SHP77 (cell line): ENCODE measurements at regions not wholly inside any gene's neighbourhood (a gene's known extent, or its start where the extent isn't known, plus 50 kb on each side); places are given as distances from the start of the nearest gene placed in this dataset.
A peak's percentile ranks its signal among the peaks of the same experiment; 100 is the strongest.
"Not testable (repeated sequence)": the region's sequence is repeated elsewhere in the genome, so short reads cannot be mapped to it uniquely, and the experiment has no call there.

Experiments
- DNase-seq, 2 experiments: peaks; one replicate each; lab custom pipeline; 2025; lab: John Stamatoyannopoulos, UW

- DNase-seq = no peak
Observed at GRCh38 chr13:83730674-83731073, 151.6 kb downstream of the SLITRK1 start.

DNA sequence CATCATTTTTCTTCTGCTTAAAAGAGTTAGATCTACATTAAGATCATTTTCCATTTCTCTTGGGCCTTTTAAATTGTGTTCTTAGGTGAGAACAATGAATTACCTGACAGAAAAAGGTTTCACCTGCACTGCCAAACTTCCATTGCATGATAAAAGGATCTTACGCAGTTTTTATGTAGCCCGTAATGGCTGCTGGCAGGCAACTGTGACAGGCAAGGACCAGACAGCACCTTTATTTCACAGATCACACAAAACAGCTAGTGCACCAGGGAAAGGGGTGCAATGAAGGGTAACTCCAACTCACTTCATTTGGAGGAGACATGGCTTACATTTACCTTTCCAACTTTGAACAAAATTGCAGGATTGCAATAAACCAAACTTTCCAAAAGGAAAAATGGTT is 159.8 kb downstream of the SLITRK1 start:
- no peak for DNase-seq

GRCh38 chr13:83716121-83716520 is 166.2 kb downstream of the SLITRK1 start:
- DNase-seq = no peak

DNA sequence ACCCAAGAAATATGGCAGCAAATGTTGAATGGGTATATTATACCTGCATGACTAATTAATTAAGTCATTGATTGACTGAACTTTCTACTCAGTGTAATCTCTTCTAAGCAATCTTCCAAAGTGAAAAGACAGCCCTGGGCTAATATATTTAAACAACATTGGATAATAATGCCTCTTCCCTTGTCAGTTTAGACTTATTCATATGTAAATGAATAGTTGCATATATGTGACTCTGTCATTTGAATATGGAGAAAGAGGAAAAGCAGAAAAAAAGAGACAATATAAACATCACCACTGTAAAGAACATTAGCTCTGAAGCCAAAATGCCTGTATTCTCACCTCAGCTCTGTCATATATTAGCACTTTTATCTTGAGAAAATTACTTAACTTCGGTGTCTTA is 168.0 kb downstream of the SLITRK1 start:
- DNase-seq = no peak

GRCh38 chr13:83710133-83710515 is 172.2 kb downstream of the SLITRK1 start:
- DNase-seq = no peak

GRCh38 chr13:83709426-83710132 is 172.7 kb downstream of the SLITRK1 start:
- DNase-seq = no peak

DNA sequence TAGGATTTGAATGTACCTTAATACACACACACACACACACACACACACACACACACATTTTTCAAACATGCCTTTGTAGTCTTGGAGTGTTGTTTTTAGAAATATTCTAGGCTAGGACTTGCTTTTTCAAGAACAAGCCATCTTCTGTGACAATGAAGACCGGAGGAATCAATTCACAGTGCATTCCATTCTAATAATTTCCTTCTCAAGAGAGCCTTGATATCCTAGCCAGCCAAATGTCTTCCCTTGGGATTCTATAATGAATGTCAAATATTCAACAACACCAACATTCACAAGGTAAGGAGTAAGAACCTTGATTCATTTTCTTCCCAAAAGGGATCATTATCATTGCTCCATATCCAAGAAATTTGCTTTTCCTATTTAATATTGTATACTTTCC is 180.3 kb downstream of the SLITRK1 start:
- no peak for DNase-seq

GRCh38 chr13:83692800-83693199 is 189.5 kb downstream of the SLITRK1 start:
- DNase-seq = no peak

- DNase-seq = no peak
Observed at GRCh38 chr13:83691966-83692365, 190.3 kb downstream of the SLITRK1 start.

GRCh38 chr13:83681547-83681946 is 200.7 kb downstream of the SLITRK1 start:
- no peak for DNase-seq

GRCh38 chr13:83677985-83678384 is 204.3 kb downstream of the SLITRK1 start:
- DNase-seq = no peak

DNA sequence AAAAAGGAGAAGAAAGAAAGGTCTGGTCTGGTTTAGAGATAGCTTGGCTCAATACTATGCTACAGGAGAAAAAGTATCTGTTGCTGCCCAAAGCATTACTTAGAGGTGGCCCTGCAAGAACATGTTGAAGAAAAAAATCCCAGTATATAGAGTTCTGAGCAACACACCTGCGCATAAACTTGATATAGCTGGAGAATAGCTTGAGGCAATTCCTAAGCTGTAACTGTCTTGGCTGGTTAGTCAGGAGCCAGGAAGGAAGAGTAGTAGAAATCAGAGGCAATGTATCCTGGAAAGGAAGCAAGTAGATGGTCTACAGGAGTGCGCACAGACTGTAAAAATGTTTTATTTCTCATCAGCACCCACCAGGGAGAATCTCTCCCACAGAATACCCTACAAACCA is 209.7 kb downstream of the SLITRK1 start:
- no peak for DNase-seq

- no peak for DNase-seq
Observed at GRCh38 chr13:83667606-83668005, 214.7 kb downstream of the SLITRK1 start.

- no peak for DNase-seq
Observed at GRCh38 chr13:83666141-83666540, 216.1 kb downstream of the SLITRK1 start.

DNA sequence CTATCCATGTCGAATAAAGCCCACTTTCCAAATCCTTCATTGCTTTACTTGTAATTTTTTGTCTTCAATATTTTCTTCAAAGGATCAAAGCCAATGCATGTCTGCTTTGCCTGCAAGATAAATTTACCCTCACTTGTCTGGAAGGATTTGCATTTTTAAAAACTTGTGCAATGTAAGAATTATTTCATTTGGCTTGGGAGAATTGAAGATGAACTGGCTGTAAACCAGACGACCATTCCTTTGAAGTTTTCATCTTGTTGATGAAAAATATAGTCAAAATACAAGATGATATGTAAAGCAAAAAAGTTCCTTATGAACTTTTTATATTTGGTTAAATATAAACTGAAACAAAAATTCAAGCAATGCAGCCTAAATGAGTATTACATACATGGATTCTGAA is 225.0 kb downstream of the SLITRK1 start:
- DNase-seq = no peak

DNA sequence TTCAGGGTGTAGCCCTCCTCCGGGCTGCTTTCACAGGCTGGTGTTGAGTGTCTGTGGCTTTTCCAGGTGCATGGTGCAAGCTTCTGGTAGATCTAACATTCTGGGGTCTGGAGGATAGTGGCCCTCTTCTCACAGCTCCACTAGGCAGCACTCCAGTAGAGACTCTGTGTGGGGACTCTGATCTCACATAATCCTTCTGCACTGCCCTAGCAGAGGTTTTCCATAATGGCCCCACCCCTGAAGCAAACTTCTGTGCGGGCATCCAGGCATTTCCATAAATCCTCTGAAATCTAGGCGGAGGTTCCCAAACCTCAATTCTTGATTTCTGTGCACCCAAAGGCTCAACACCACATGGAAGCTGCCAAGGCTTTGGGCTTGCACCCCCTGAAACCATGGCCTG is 239.7 kb downstream of the SLITRK1 start:
- not testable (repeated sequence) for DNase-seq

DNA sequence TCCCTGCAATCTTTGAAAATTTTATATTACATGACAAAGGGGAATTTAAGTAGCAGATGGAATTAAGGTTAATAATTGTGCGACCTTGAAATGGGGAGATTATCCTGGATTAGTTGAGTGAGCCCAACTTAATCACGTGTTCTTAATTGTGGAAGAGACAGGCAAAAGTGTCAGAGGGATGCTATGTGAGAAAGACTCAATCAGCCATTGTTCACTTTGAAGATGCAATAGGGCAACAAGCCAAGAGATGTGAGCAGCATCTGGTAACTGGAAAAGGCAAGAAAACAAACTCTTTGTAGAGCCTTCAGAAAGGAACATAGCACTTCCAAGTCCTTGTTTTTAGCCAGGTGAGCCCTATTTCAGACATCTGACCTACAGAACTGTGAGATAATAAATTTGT is 247.7 kb downstream of the SLITRK1 start:
- DNase-seq = no peak

DNA sequence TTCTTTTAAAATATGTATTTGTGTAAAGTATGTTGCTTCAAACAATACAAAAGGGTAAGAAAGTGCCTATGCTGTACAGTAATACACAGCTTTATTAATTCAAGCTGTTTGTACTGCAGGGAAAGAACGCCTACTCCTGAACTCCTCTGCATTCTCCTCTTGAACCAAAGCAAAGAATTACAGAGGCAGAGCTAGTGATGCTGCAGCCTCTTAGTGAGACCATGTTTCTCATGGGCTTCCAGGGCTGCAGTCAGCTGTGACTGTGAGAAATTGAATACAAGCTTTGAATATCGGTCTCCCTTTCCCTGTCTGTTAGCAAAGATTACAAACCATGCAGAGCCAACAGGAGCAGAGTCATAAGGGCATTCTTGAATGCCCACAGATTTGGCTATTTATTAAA is 248.5 kb downstream of the SLITRK1 start:
- no peak for DNase-seq

DNA sequence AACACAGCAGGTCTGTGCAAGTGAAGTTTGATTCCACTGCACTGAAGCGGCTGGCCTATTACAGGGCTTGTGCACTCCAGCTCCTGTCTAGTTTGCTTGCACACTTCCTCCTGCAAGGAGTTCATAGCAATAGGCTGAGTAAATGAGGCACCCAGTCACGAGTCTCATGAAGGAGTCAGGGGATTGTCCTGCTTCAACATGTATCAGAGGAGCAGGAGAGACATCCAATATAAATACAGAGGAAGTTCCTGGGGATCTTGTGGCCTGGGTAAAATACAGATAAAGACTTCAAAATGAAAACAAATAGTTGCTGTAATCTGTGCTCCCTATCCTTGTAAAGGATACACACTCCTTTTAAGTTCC is 259.9 kb downstream of the SLITRK1 start:
- no peak for DNase-seq

DNA sequence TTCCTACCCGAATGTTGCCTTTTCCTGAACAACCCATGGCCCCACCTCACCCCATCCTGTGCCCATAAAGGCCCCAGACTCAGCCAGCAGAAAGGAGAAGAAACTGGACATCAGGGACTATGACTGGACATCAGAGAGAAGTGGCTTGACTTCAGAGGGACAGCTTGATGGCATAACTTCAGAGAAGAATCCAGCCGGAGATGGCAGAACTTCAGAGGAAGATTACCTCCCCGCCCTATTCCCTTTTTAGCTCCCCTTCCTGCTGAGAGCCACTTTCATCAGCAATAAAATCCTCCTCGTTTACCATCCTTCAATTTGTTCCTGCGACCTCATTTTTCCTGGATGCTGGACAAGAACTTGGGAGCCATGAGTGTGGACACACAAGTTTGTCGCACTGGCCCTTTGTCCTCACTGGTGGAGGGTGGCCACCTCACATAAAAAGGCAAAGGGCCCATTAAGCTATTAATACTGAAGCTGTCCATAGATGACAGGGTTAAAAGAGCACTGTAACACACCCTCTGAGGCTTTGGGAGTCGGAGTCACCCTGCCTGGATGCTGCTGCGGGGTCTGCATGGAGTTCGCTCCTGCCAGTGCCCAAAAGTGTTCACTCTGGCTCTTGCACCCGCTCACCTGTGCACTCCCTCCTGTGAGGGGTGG is 260.4 kb downstream of the SLITRK1 start:
- DNase-seq = no peak

DNA sequence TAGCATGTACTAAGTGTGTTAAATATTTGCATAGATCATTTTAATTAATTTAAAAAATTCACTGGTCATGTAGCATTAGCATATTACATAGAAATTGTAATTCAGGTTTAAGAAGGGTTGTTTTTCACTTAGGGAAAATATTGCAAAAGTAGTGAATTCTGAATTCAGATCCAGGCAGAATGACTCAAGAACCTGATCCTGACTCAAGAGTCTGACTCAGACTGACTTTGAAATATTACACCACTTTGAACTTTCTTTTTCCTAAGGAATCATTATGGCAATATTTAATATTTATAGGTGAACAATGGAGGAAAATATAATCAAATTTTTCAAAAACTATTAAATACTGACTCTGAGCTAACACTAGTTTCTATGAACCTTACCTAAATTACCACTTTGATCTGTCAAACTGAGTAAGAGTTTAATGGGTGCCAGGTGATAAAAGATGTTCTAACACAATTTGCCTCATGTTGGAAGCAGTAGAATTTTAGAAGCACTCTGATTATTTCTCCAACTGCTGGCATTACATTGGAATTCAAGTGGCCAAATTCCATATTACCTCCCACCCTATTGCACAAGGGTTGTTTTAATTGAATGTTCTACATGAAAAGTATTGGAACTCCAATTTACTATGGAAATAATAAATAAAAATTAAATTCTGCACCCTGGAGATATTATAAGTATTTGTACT is 261.6 kb downstream of the SLITRK1 start:
- DNase-seq = no peak

DNA sequence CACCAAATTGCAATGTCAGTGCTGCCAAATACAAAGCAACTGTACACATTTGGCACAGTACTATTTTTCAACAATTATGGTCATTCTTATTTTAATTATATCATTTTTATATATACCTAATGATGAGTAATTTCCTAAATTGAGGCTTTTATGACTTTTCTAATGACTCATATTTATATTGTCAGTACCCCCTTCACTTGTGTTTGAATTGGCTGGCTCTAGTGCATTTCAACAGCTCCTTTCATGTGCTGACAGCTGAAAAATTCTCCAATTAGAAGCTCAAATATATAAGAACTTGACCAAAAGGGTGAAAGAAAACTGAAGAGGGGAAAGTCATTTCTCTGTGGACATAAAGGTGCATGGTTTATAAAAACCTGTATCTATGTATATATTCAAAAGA is 263.3 kb downstream of the SLITRK1 start:
- peak; percentile 61 for DNase-seq

DNA sequence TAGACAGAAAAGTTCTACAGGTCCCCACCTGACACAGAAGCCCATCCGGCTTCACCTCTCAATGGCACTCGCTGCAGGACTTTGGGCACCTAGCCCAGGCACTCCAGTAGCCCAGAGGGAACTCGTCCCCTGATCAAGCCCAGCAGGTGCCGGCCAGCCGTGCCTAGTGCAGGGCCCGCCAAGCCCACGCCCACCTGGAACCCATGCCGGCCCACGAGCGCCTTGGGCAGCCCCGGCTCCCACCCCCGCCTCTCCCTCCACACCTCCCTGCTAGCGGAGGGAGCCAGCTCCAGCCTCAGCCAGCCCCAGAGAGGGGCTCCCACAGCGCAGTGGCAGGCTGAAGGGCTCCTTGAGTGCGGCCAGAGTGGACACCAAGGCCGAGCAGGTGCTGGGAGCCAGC is 268.8 kb downstream of the SLITRK1 start:
- no peak for DNase-seq
